GM19328 (cell line): ENCODE measurements at regions not wholly inside any gene's neighbourhood (a gene's known extent, or its start where the extent isn't known, plus 50 kb on each side); places are given as distances from the start of the nearest gene placed in this dataset.

Source experiments
- ATAC-seq: cut with Tn5 transposase; IDR thresholded peaks from one replicate; pipeline ENCODE4 v1.9.1; 2021; ENCODE audit warnings: mild to moderate bottlenecking, moderate library complexity; ENCODE audit not compliant: unreplicated experiment

GRCh38 chr10:116792817-116793216, 50.5 kb upstream of the HSPA12A start:
- ATAC-seq: no peak

- no peak for ATAC-seq
These were observed 52.8 kb upstream of the ENO4 start for GRCh38 chr10:116796469-116796868.

DNA sequence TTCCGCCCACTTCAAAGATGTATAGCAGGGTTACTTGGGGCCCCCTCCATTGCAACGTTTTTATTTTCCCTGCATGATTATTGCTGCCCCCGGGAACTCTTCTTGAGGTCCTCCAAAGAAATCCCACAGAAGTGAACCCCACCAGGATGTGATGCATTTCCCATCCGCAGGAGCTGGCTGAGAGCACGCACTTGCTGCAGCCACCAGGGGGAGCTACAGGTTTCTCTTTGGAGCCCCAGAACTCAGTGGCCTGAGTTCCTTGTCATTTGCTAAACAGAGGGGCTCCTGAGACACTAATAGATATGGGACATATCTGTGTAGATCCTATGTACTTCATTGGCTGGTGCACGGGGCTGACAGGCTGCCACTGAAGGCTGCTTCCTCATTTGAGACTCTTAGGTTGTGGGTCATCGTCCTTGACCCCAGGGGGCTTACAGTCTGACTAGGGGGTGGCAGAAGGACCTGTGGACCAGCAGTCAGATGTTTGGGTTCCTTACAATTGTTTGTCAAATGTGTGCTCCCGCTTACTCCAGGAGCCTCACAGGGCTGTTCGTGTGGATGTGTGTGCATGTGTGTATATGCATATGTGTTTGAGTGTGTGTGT, 52.3 kb upstream of the ENO4 start:
- peak; percentile 83 for ATAC-seq

GRCh38 chr10:116798859-116799258, 50.4 kb upstream of the ENO4 start:
- ATAC-seq: no peak
